ENCODE measurements at regions not wholly inside any gene's neighbourhood (a gene's known extent, or its start where the extent isn't known, plus 50 kb on each side); places are given as distances from the start of the nearest gene placed in this dataset.

GRCh38 chr4:120491481-120491880, 424.8 kb upstream of the MAD2L1 start:
- ChIA-PET CTCF (interaction anchor here (0.5 to 1.6 kb wide), 2 partner anchors 11 to 217 kb away, joined by 3 to 4 read pairs; no protein-coding TSS in a partner anchor), POLR2A (no interaction called here)
- BruUV-seq (replicated peaks) = no TSS peak
- TF ChIP-seq CTCF (IDR thresholded peaks at IDR 0.05; ENCODE audit: unreplicated experiment) = no peak
- Mint-ChIP-seq H3K9me3 (ENCODE audit: unreplicated experiment) (no peaks in the 10 kb centered on the region), H3K4me3 (ENCODE audit: unreplicated experiment) (no peak overlapping the region), H3K36me3 (ENCODE audit: insufficient read depth, unreplicated experiment) (no peaks in the 10 kb centered on the region), H3K4me1 (ENCODE audit: insufficient read depth, unreplicated experiment) (no peaks in the 10 kb centered on the region), H3K27me3 (ENCODE audit: insufficient read depth, unreplicated experiment) (no peaks in the 10 kb centered on the region), H3K27ac (ENCODE audit: low read depth, unreplicated experiment) (no peak overlapping the region)
- intact Hi-C loops (cut with micrococcal nuclease) = no loop called here
- no peak for DNase-seq (ENCODE audit: unreplicated experiment)

- no peaks in the 10 kb centered on the region for H3K36me3 Mint-ChIP-seq (ENCODE audit: insufficient read depth, unreplicated experiment)
- H3K27me3 Mint-ChIP-seq (ENCODE audit: insufficient read depth, unreplicated experiment) = no peaks in the 10 kb centered on the region
- intact Hi-C loops (cut with micrococcal nuclease) = no loop called here
- no peak for TF ChIP-seq CTCF (IDR thresholded peaks at IDR 0.05; ENCODE audit: unreplicated experiment)
- H3K4me3 Mint-ChIP-seq (ENCODE audit: unreplicated experiment) = no peak overlapping the region
- no peaks in the 10 kb centered on the region for H3K4me1 Mint-ChIP-seq (ENCODE audit: insufficient read depth, unreplicated experiment)
- CTCF ChIA-PET = interaction anchor here (0.7 kb wide), 1 partner anchor 105 kb away, joined by 3 read pairs; no protein-coding TSS in a partner anchor
- POLR2A ChIA-PET = no interaction called here
- no peak overlapping the region for H3K27ac Mint-ChIP-seq (ENCODE audit: low read depth, unreplicated experiment)
- no peaks in the 10 kb centered on the region for H3K9me3 Mint-ChIP-seq (ENCODE audit: unreplicated experiment)
- no TSS peak for BruUV-seq (replicated peaks)
- DNase-seq (ENCODE audit: unreplicated experiment) = no peak
Observed at GRCh38 chr4:120481756-120482155, 415.1 kb upstream of the MAD2L1 start.

GRCh38 chr4:120472447-120473131, 405.9 kb upstream of the MAD2L1 start:
- Mint-ChIP-seq H3K27ac (ENCODE audit: low read depth, unreplicated experiment) (no peak overlapping the region), H3K9me3 (ENCODE audit: unreplicated experiment) (no peaks in the 10 kb centered on the region), H3K36me3 (ENCODE audit: insufficient read depth, unreplicated experiment) (no peaks in the 10 kb centered on the region), H3K4me3 (ENCODE audit: unreplicated experiment) (no peak overlapping the region), H3K4me1 (ENCODE audit: insufficient read depth, unreplicated experiment) (peaks cover 4% of the 10 kb centered on the region), H3K27me3 (ENCODE audit: insufficient read depth, unreplicated experiment) (no peaks in the 10 kb centered on the region)
- intact Hi-C loops (cut with micrococcal nuclease) = no loop called here
- POLR2A ChIA-PET = interaction anchor here (1.2 kb wide), 1 partner anchor 211 kb away, joined by 3 read pairs; no protein-coding TSS in a partner anchor
- DNase-seq (ENCODE audit: unreplicated experiment) = no peak
- CTCF ChIA-PET = no interaction called here
- TF ChIP-seq CTCF (IDR thresholded peaks at IDR 0.05; ENCODE audit: unreplicated experiment) = no peak
- no TSS peak for BruUV-seq (replicated peaks)

GRCh38 chr4:120466429-120466828, 399.8 kb upstream of the MAD2L1 start:
- no peak overlapping the region for H3K4me3 Mint-ChIP-seq (ENCODE audit: unreplicated experiment)
- POLR2A ChIA-PET = no interaction called here
- H3K27me3 Mint-ChIP-seq (ENCODE audit: insufficient read depth, unreplicated experiment) = no peaks in the 10 kb centered on the region
- intact Hi-C loops (cut with micrococcal nuclease) = no loop called here
- DNase-seq (ENCODE audit: unreplicated experiment) = no peak
- CTCF ChIA-PET = no interaction called here
- no TSS peak for BruUV-seq (replicated peaks)
- peaks cover 4% of the 10 kb centered on the region for H3K4me1 Mint-ChIP-seq (ENCODE audit: insufficient read depth, unreplicated experiment)
- no peak for TF ChIP-seq CTCF (IDR thresholded peaks at IDR 0.05; ENCODE audit: unreplicated experiment)
- H3K9me3 Mint-ChIP-seq (ENCODE audit: unreplicated experiment) = peaks cover 22% of the 10 kb centered on the region
- no peak overlapping the region for H3K27ac Mint-ChIP-seq (ENCODE audit: low read depth, unreplicated experiment)
- no peaks in the 10 kb centered on the region for H3K36me3 Mint-ChIP-seq (ENCODE audit: insufficient read depth, unreplicated experiment)

All from MCF 10A (cell line).